ENCODE measurements at regions not wholly inside any gene's neighbourhood (a gene's known extent, or its start where the extent isn't known, plus 50 kb on each side); places are given as distances from the start of the nearest gene placed in this dataset.

DNA sequence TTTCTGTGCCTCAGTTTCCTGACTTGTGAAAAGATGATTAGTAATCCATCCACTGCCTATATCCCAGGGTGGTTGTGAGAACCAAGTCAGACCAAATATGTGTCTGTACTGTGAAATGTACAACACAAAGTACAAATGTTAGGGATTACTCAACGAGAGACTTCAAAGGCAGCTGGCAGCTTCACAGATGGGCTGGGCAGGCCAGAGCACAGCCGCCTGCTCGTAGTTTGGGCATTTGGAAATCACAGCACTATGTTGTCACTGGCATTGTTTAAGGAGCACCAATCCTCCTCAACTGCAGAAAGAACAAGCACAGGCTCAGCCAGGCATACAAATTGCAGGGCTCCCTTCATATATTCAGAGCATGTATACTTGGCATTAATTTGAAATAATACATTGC, 64.5 kb upstream of the C10orf90 start:
- no peak for TF ChIP-seq CTCF (IDR thresholded peaks at IDR 0.05)
- TF ChIP-seq POLR2AphosphoS5 (IDR thresholded peaks at IDR 0.05), result no peak
- TF ChIP-seq EP300 (IDR thresholded peaks at IDR 0.05), result no peak
- TF ChIP-seq POLR2A (IDR thresholded peaks at IDR 0.05), result no peak
- no peaks in the 10 kb centered on the region for H3K4me1 ChIP-seq

DNA sequence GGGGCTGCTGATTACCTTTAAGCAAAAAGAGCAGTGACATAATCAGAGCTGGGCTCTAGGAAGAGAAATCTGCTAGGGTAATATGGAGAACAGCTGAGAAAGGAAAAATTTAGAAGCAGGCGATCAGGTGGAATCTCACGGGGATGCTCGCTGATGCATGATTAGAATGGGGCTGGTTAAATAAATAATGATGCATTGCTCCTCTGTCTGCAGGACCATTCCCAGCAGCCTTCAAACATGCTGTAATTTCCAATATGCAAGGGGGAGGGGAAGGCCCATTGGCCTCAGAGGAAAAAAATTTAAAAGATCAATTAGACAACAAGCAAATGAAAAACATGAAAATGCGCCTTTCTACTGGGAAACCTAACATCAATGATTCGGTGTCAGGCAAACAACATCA, 65.6 kb upstream of the C10orf90 start:
- no peak for TF ChIP-seq POLR2AphosphoS5 (IDR thresholded peaks at IDR 0.05)
- TF ChIP-seq POLR2A (IDR thresholded peaks at IDR 0.05), result no peak
- no peak for TF ChIP-seq CTCF (IDR thresholded peaks at IDR 0.05)
- no peak for TF ChIP-seq EP300 (IDR thresholded peaks at IDR 0.05)
- WGBS, 5 donors, result 83 to 92% (median 90%) methylated on average over 5 of the region's 5 CpGs
- intact Hi-C loops (cut with DNase I; ENCODE audit: low total_unique reads), result no loop called here
- Histone ChIP-seq H3K4me3 (no peak overlapping the region), H3K27ac (no peak overlapping the region), H3K4me1 (no peaks in the 10 kb centered on the region), H3K36me3 (no peaks in the 10 kb centered on the region), H3K27me3 (no peaks in the 10 kb centered on the region), H3K9me3 (no peaks in the 10 kb centered on the region)
- DNase-seq, result no peak

More for the DNA sequence above, 64.5 kb upstream of the C10orf90 start:
- no peak for DNase-seq
- no peaks in the 10 kb centered on the region for H3K27me3 ChIP-seq
- no peak overlapping the region for H3K4me3 ChIP-seq
- no peak overlapping the region for H3K27ac ChIP-seq
- H3K36me3 ChIP-seq, result no peaks in the 10 kb centered on the region
- 21 to 53% (median 29%) methylated on average over 3 of the region's 3 CpGs for WGBS, 5 donors
- intact Hi-C loops (cut with DNase I; ENCODE audit: low total_unique reads), result no loop called here
- H3K9me3 ChIP-seq, result no peaks in the 10 kb centered on the region

DNA sequence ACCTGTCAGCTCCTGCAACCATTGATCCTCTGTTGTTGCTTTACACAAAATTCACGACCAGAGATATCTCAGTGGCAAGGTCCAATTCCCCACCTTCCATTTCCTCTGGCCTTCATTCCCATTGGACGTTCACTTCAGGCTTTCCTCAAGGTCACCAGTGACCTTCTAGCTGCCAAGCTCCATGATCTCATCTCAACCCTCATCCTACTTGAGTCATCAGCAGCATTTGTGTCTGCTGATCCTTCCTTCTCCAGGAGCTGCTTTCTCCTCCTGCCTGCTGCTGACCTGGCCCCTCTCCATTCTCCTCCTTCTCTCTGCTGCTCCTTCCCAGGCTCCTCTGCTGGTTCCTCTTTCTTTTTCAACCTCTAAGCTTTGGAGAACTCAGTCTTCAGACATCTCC, 66.2 kb upstream of the C10orf90 start:
- 46 to 61% (median 56%) methylated on average over 2 of the region's 2 CpGs for WGBS, 5 donors
- TF ChIP-seq POLR2AphosphoS5 (IDR thresholded peaks at IDR 0.05) (no peak), CTCF (IDR thresholded peaks at IDR 0.05) (no peak), POLR2A (IDR thresholded peaks at IDR 0.05) (no peak), EP300 (IDR thresholded peaks at IDR 0.05) (no peak)
- no peak overlapping the region for H3K27ac ChIP-seq
- no peaks in the 10 kb centered on the region for H3K36me3 ChIP-seq
- no peak for DNase-seq
- H3K4me3 ChIP-seq, result no peak overlapping the region
- H3K4me1 ChIP-seq, result no peaks in the 10 kb centered on the region
- H3K27me3 ChIP-seq, result no peaks in the 10 kb centered on the region
- no peaks in the 10 kb centered on the region for H3K9me3 ChIP-seq
- intact Hi-C loops (cut with DNase I; ENCODE audit: low total_unique reads), result no loop called here

DNA sequence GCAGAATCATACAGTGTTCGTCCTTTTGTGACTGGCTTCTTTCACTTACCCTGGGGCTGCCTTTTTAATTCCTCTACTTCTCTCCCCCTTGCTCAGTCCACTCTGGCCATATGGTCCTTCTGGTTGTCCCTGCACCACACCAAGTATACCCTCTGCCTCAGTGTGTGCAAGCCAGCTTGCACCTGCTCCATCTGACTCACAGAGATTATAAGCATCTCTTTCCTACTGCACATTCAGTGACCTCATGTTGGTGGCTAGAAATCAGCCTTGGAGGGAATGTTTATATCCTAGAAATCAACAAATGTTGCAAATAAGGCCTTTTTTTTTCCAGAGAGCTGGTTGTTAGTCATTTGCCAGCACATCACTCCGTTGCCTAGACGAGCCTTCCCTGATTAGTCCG, 67.5 kb upstream of the C10orf90 start:
- 72 to 85% (median 81%) methylated on average over 4 of the region's 4 CpGs for WGBS, 5 donors
- H3K27ac ChIP-seq, result no peak overlapping the region
- no peaks in the 10 kb centered on the region for H3K36me3 ChIP-seq
- H3K9me3 ChIP-seq, result no peaks in the 10 kb centered on the region
- no peaks in the 10 kb centered on the region for H3K27me3 ChIP-seq
- intact Hi-C loops (cut with DNase I; ENCODE audit: low total_unique reads), result no loop called here
- no peak for DNase-seq
- no peak overlapping the region for H3K4me3 ChIP-seq
- TF ChIP-seq EP300 (IDR thresholded peaks at IDR 0.05) (no peak), CTCF (IDR thresholded peaks at IDR 0.05) (no peak), POLR2AphosphoS5 (IDR thresholded peaks at IDR 0.05) (no peak), POLR2A (IDR thresholded peaks at IDR 0.05) (no peak)
- H3K4me1 ChIP-seq, result no peaks in the 10 kb centered on the region
